Frontal cortex (tissue), 3 donors: ENCODE measurements at regions not wholly inside any gene's neighbourhood (a gene's known extent, or its start where the extent isn't known, plus 50 kb on each side); places are given as distances from the start of the nearest gene placed in this dataset.

Source experiments
- DNase-seq, 2 donors: peaks; one replicate each; pipeline ENCODE4 v3.0.0; 2012; ENCODE audit warnings: low spot score in 2 of 2
- FAIRE-seq: peaks from 2 replicates; lab custom pipeline; 2012; peaks lifted over from hg19 to GRCh38; lab: Jason Lieb, UNC
- donor health status: control.
- donor health status: control.
- donor health status: control.

GRCh38 chr20:52536841-52537400 lies 345.3 kb upstream of the ZFP64 start:
- DNase-seq (no peak), FAIRE-seq (no peak)

GRCh38 chr20:52536040-52536439 lies 344.5 kb upstream of the ZFP64 start:
- DNase-seq: no peak
- no peak for FAIRE-seq

DNA sequence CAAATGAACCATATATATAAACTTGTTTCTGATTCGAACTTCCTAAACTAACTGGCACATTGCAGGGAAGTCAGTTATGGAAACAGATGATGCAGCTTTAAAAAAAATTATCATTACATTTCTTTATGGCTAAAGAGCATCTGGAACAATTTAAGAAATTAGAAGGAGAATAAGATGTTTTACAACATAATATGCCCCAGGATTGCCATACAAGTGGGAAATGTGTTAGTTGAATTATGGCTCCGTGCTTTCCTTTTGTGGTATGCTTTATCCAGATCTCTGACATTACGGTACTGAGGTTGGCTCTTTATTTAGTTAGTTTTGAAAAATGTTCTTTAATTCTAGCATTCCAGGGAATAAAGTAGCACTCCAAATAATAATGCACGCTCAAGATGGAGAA lies 343.0 kb upstream of the ZFP64 start:
- FAIRE-seq (no peak), DNase-seq (no peak)

DNA sequence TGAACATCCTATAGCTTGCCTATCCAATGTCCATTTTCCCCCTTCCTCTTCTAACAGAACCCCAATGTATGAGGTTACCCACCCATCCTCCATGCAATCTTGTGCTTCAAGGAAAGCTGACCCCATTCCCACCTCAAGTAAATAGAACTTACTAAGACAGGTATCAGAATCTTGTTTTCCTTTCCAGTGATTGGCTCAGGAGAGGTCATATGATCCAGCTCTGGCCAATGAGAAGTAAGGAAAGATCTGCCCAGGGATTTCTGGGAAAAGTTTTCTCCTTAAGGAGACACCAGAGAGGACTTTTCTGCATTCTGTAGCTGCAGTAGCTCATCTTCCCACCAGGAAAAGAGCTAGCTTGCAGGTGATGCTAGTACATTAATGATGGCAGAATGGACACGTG lies 341.8 kb upstream of the ZFP64 start:
- no peak for DNase-seq
- no peak for FAIRE-seq

- no peak for FAIRE-seq
Measured at GRCh38 chr20:52532674-52533073, 341.1 kb upstream of the ZFP64 start.

GRCh38 chr20:52530571-52530970 lies 339.0 kb upstream of the ZFP64 start:
- DNase-seq: no peak

More at GRCh38 chr20:52532674-52533073, 341.1 kb upstream of the ZFP64 start:
- no peak for DNase-seq

DNA sequence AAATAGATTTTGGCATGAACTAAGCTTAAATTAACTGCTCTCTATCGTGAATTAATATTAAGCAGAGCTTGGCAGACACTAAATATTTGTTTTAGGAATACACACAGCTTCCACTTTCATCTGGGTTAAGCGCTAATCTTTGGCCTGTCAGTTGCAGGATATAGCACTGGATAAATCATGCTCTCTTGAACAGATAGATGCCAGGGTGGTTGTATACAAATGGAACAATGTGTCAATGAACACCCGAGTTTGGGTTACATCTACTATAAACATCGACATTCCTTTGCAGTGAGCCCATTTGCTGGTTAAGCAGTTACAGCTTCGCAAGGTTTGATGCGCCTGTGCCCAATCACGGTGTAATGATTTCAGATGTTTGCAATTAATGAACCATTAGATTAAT lies 338.2 kb upstream of the ZFP64 start:
- no peak for FAIRE-seq
- DNase-seq: no peak

More at GRCh38 chr20:52530571-52530970, 339.0 kb upstream of the ZFP64 start:
- no peak for FAIRE-seq

GRCh38 chr20:52524861-52525260 lies 333.3 kb upstream of the ZFP64 start:
- DNase-seq (no peak), FAIRE-seq (no peak)

DNA sequence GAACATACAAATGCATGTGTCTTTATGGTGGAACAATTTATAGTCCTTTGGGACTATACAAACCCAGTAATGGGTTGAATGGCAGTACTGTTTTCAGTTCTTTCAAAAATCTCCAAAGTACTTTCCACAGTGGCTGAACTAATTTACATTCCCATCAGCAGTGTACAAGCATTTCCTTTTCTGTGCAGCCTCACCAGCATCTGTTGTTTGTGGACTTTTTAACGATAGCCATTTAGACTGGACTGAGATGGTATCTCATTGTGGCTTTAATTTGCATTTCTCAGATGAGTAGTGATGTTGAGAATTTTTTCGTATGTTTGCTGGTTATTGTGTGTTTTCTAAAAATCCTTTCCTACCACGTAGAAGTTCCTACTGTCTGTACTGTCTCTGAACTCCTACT lies 327.2 kb upstream of the ZFP64 start:
- DNase-seq (no peak), FAIRE-seq (no peak)

GRCh38 chr20:52515877-52516276 lies 324.3 kb upstream of the ZFP64 start:
- FAIRE-seq (no peak), DNase-seq (no peak)

GRCh38 chr20:52500157-52500556 lies 308.6 kb upstream of the ZFP64 start:
- FAIRE-seq: no peak
- DNase-seq: no peak

DNA sequence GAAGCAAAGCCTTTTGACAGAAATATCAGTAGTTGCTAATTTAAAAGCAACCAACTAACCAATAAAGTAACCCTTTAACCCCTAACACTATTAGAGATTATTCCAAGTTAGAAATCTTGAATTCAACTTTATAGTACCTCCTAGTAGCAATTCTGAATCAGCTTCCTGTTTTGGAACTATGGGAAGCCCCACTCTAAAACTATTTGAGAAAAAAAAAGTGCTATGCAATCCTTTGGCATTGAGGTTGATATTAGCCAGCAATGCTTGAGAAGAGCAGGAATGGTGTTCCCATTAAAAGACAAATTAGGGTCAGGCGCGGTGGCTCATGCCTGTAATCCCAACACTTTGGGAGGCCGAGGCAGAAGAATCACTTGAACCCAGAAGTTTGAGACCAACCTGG lies 306.2 kb upstream of the ZFP64 start:
- no peak for FAIRE-seq
- no peak for DNase-seq

GRCh38 chr20:52496191-52496590 lies 304.6 kb upstream of the ZFP64 start:
- DNase-seq: no peak
- FAIRE-seq: no peak

DNA sequence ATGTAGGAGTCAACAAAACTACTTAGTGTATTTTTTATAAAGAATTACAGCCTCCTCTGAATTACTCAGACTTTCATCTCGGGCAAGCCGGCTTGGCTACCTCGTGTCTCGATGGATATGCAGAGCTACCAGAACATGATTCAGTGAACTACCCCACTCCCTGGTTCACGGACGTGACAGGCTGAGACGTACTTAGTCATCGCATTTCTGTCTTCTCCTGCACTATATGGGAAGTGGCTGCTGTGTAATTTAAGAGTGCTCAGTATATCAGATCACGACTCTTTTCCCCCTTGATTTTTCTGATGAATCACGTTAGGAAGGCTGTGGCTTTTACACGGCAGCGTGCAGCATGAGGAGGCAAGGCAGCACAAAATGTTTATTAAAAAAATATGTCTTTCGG lies 302.7 kb upstream of the ZFP64 start:
- DNase-seq (no peak), FAIRE-seq (no peak)

DNA sequence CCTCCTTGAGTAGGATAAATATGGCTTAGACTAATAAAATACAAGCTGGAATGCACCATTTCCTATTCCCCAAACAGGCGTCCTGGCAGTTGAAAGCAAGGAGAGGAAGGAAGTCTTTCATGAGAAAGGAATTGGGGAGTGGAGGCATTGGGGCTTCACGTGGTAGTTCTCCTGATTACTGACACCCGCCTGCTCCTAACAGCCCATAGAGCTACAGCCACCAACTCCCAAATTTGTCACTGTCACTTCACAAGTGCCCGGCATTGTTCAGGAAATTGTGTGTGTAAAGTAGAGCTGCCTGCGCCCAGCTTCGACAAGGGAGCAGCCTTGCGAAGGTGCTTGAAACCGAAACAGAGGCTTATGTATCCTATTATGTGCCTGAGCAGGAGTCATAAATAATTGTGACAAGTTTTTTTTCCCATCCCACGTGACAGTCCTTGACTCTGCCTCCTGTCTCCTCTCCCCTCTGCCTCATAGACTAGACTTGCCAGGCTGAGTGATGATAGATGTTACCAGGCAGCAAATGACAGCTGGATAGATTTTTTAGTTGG lies 301.7 kb upstream of the ZFP64 start:
- FAIRE-seq: no peak
- DNase-seq: no peak

DNA sequence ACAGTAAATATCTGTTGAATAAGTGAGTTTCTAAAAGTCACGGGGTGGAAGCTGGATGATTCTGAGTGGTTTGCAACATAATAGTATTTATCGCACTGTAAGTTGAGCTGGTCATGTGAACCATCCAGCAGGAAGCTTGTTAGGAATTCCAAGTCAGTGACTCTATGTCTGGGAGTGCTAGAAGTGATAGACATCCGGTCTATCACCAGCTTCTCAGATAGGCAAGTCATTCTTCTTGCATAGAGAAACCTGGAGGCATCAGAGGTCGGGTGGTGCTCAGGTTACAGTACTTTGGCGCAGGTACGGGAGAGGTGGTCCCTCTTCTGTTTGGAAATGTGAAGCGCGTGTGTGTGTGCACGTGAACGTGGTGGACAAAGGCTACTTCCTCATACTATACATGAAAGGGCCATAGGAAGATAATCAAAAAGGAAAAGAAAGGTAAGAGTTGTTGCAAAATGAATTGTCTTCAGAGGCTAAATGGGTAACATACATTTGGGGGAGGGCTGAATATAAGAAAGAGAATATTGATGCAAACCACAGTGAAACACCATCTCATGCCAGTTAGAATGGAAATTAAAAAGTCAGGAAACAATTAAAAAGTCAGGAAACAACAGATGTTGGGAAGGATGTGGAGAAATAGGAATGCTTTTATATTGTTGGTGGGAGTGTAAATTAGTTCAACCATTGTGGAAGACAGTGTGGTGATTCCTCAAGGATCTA lies 299.3 kb upstream of the ZFP64 start:
- DNase-seq (no peak), FAIRE-seq (no peak)

DNA sequence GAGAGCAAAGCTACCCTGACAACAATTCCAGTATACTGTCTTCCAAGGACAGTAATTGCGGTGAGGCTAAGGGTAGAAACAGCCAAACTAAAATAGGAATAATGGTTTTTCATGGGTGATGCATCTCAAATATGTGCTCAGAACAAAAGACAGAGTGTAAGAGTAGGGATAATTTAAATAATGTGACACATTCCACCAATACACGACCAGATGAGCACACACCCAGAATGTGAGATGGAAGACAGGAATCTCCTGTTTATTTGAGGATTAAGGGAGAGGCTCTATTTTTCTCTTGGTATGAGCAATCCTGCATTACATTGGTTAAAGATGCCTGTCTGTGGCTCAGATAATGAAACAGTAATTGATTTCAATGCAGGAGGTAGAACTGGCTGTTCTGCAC lies 292.9 kb upstream of the ZFP64 start:
- no peak for DNase-seq
- FAIRE-seq: no peak

DNA sequence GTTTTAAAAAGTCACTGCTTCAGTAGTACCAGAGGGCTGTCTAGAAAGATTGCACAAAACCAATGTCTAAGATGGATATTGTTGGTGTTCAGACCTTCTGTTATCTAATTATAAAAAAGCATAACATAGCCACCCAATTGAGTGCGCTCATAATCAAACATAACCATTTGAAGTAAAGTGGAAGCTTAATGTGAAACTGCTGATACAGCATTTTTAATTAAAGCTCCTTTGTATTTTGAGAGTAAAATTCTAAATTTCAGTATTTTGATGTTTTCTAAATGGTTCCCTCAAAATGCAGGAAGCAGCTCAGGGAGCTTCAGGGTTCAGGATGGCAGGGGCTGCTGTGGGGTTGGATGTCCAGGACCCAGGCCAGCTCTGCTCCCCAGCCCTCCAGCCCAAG lies 291.8 kb upstream of the ZFP64 start:
- DNase-seq (no peak), FAIRE-seq (no peak)

DNA sequence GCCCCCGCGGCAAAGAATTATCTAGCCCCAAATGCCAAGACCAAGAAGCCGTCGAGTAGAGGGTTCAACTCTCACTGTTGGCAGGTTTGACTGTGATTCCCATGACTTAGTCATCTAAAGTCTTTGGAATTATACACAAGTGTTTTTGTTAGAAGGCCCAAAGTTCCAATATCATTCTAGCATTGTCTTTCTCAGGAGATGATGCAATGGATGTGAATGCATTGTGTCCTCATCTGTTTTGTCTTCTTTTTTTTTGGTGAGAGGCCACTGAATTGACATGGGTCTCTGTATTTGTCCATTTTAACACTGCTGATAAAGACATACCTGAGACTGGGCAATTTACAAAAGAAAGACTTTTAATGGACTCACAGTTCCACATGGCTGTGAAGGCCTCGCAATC lies 290.5 kb upstream of the ZFP64 start:
- FAIRE-seq (no peak), DNase-seq (no peak)

DNA sequence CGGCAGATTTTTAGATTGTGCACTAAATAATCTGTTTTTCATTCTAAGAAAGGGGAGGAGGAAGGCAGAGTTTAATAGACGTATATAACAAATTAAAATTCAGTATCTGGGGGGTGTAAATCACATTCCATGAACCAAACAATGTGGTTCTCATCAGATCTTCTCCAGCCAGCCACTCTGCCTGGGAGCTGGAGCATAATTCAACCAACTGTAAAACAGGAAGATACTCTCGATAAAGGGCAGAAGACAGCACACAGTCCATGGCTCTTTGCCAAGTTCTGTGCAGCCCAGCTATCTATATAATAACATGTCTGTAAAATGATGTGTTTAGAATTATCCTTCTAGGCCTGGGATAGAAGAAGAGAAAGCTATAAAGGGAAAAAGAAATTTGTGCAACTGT lies 289.9 kb upstream of the ZFP64 start:
- DNase-seq (no peak), FAIRE-seq (no peak)

GRCh38 chr20:52476074-52476750 lies 284.6 kb upstream of the ZFP64 start:
- DNase-seq: no peak
- no peak for FAIRE-seq
